Medulla oblongata (tissue), 1 donor: ENCODE measurements at regions not wholly inside any gene's neighbourhood (a gene's known extent, or its start where the extent isn't known, plus 50 kb on each side); places are given as distances from the start of the nearest gene placed in this dataset.
"Not testable (repeated sequence)": the region's sequence is repeated elsewhere in the genome, so short reads cannot be mapped to it uniquely, and the experiment has no call there.

Experiments
- DNase-seq: peaks from one replicate; pipeline ENCODE4 v3.0.0-alpha.2; 2015; ENCODE audit errors: extremely low spot score

DNA sequence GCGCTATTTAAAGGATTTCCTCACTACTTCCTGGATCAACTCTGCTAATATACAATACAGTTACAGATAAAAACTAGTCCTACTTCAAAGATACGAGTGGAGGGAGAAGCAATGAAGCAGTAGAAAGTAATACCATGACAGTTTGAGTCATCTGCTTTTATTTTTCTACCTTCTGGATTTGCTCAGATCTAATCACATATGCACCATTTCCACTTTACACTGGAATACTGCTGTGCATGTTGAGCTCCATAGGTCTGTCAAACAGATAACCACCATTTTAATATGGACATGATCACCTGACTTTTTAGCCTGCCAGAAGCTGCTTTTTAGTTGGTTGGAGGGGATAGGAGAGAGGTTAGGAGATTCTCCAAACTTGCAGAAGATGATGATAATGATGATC lies 92.5 kb downstream of the MMUT start:
- DNase-seq, result no peak

DNA sequence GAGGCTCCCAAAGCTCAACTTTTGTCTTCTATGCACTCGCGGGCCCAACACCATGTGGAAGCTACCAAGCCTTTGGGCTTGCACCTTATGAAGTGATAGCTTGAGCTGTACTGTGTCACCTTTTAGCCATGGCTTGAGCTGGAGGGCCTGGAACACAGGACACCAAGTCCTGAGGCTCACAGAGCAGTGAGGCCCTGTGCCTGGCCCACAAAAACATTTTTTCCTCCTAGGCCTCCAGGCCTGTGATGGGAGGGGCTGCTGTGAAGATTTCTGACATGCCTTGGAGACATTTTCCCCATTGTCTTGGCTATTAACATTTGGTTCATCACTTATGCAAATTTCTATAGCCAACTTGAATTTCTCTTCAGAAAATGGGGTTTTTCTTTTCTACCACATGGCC lies 96.5 kb downstream of the MMUT start:
- DNase-seq, result no peak

DNA sequence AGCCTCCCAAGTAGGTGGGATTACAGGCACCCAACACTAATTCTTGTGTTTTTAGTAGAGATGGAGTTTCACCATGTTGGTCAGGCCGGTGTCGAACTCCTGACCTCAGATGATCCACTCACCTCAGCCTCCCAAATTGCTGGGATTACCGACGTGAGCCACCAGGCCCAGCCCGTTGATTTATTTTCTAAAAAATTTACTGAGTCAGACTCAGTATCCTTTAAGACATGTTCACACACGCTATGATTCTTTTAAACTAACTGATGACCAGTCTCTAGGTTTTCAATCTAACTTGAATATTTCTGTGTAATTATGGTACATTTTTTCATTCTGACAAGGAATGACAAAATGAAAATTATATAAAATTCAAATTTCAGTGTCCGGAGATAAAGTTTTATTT lies 114.5 kb downstream of the MMUT start:
- DNase-seq, result no peak

DNA sequence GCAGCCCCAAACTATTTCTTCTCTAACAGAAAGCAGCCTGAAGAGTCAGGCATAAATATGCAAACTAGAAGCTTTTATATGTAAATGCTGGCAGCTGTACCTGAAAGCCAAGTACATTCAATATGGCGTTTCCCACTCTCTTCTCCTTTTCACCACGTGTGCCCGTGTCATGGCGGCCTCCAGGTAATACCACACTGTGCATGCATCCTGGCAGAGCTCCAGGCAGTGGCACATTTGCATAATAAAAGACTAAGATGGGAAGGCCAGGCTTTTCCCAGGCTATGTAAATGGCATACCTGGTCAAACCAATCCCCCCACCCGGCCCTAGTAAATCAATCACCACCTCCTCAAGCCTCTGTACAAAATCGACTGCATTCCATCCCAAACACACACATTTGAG lies 120.6 kb downstream of the MMUT start:
- DNase-seq, result no peak

DNA sequence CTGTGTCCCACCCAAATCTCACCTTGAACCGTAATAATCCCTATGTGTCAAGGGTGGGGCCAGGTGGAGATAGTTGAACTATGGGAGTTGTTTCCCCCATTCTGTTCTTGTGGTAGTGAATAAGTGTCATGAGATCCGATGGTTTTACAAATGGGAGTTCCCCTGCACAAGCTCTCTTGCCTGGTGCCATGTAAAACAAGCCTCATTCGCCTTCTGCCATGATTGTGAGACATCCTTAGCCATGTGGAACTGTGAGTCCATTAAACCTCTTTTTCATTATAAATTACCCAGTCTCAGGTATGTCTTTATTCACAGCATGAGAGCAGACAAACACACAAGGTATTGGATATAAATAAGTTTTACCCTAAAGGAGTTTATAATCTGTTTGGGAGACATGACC lies 121.2 kb downstream of the MMUT start:
- DNase-seq, result no peak

DNA sequence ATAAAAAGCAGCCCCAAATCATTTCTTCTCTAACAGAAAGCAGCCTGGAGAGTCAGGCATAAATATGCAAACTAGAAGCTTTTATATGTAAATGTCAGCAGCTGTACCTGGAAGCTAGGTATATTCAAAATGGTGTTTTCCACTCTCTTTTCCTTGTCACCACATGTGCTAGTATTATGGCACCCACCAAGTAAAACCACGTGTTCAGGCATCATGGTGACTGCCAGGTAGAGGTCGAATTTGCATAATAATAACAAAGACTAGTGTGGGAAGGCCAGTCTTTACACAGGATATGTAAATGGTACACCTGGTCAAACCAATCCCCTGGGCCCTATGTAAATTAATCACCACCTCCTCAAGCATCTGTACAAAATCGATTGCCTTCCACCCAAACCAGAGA lies 124.0 kb downstream of the MMUT start:
- DNase-seq, result no peak

DNA sequence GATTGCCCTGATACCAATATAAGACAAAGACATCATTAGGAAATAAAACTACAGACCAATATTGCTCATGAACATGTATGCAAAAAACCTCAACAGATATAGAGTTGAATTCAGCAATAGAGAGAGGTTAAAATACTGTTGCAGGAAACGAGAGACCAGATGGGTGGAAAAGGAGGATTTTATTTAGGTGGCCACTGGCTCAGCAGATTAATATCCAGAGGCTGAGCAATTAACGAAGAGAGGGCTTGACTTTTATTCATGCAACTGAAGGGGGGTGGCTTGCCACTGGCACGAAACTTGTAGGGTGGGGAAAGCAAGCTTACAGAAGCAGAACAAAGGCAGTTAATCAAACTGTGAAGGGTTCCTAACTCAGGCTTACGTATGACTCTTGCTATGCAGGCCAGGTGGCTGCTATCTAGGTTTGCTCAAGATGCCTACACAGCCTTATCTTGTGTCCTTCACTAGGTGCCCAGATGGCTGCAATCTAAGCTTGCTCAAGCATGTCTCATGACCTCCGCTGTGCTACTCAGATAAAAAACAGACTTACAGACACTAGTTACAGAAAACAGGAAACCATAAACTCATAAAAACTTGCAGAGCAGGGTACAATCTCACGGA lies 126.4 kb downstream of the MMUT start:
- DNase-seq, result no peak

DNA sequence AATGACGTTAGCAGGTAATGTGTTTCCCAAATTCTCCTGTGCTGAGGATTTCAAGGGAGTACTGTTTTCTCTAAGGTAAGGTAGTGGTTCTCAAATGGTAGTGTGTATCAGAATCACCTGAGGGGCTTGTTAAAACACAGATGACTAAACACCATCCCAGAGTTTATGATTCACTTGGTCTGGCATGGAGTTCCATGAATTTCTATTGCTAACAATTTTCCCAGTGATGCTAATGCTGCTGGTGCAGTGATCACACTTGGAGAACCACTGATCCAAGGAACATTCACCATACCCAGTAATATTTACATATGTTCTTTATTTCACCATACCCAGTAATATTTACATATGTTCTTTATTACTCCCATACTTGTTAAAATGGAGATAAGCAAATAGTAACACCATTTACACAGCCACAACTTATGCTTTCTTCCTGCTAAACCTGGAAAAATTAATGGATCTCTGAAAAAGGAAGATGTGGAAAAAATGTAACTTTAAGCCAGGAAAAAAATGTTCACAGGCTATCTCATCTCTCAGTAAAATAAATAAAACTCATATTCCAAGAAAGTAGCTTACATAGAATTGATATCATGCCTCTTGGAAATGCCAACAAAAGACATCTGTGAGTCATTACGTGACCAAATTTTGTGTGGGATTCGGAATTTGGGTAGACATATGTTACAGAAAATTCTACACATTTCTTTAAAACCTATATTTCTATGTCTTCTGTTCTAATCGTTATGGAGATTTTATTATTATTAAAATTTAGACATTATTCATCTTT lies 129.5 kb downstream of the MMUT start:
- no peak for DNase-seq

DNA sequence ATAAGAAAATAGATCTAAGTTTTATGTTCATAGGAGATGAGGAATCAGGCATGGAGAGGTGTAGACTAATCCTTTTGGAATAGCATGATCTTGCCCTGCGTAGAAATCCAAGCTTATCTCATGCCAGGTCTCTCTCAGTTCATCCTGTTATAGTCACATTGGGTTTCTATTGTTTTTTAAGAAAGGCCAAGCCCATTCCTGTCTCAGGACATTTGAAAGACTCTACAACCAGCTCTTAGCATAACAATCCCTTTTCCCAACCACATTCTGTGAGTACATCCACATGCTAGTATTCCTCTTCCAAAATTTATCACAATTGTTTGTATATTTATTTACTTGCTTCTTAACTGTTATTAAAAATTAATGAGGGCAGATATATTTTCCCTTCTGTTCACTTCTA lies 130.3 kb downstream of the MMUT start:
- DNase-seq, result no peak

DNA sequence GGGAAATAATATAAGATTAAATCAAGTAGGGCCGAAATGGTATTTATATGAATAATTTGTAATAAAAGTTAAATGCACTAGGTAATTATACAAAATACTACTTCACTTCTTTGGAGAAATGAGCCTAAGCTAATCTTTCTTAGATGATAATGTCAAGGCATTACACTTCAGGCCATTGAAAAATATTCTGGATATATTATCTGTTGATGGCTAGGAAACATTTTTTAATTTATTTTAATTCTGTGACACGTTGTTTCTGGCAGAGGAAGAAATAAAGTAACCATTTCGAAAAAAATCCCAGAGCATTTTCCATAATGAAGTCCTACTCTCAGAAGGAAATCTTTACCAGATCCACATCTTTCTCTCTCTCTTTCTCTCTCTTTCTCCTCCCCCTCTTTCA lies 133.9 kb downstream of the MMUT start:
- DNase-seq, result no peak

DNA sequence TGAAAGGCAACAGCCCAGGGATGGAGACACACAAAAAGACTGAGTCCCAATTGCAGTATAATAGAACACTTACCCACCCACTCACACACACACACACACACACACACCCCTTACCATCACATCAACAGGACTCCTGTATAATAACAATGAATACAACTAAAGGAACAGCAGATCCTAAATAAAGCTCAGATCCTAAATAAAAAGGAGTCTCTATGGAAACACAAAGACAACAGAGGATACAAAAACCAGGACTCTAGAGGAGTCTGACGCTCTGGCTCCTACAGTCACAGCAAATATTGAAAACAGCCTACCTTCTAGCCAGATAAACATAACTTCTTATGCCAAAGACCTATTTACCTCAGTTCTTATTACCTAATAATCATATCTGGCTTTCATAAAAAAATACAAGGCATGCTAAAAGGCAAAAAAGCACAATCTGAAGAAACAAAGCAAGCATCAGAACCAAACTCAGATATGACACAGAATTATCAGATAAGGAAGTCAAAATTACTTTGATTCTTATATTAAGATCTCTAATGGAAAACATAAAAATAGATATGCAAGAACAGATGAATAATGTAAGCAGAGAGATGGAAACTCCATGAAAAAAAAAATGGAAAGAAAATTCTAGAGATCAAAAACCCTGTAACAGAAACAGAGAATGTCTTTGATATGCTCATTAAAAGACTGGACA lies 134.9 kb downstream of the MMUT start:
- DNase-seq, result no peak

DNA sequence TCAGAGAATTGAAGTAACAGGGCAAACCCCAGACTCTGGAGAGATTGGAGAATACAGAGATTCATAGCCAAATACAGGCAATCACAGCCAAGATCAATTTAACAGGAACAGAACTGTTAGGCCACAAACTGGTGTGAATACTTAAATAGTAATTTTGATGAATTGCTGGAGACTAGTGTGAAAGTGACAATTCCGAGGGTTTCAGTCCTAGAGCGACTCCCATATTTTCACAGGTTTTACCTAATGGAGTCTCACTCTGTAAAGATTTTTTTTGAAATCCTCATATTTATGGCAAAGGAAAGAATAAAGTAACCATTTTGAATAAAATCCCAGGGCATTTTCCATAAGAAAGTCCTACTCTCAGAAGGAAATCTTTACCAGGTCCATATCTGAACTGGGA lies 135.5 kb downstream of the MMUT start:
- DNase-seq, result no peak

DNA sequence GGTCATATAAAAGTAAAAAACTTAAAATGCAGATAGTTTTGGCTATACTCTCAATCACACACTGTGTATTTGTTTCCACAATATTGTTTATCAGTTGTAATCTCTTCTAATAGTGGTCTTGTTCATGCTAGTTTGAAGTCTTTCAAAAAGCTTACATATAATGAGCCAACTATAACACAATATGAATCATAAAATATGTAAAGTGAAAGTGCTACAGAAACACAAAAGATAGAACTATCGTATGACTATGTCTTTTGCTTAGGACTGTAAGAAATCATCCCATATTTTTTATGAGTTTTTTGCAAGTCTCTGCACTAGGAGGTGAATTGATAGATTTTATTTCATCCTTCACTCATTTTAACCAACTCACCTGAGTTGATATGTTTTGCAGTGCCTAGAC lies 136.0 kb downstream of the MMUT start:
- DNase-seq, result no peak

DNA sequence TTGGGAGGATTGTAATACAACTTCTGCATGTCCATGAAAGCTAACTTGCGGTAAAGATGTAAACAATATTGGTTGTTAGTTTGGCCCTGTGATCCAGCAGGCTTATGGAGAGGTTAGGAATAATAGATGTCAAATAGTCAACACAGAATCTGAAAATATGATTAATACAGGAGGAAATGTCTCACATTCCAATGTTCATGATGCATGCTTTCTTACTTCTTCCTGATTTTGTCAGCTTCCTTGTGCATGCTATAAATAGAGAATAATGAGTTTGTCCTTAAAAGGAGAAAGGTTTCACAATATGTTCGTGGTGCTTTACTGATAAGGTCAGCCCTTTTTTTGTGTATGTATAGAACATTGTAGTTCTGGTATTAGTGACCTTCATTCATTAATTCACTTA lies 136.7 kb downstream of the MMUT start:
- DNase-seq, result no peak

DNA sequence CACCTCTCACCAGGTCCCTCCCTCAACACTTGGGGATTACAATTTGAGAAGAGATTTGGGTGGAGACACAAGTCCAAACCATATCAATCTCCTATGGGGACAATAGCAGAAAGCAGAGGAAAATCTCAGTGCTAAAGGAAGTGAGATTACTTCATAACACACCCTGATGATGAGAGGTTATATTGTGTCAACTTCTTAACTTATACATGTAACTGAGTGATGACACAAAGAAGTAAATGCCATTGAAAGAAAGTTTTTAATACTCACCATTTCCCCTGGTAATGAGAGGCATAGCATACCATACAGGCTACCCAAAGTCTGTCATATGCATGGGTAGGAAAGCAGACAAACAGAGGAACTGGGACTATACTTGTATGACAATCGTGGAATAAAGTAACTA lies 137.2 kb downstream of the MMUT start:
- no peak for DNase-seq

DNA sequence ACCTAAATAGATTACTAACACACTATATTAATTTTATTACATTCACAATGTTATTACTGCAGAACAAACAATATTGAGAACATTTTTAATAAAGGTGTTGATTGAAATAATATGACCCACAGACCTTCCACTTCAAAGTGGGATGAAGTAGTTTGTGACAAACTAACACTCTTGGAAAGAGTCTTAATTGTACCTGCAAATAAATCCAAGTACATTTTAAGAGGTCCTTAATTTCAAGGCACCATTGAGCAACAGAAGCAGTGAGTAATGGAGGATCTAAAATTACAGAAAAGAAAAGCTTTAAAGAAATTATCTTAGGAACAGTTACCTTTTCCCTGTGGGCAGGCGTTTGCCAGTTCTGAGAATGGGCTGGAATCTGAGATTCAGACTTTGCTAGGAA lies 140.2 kb downstream of the MMUT start:
- no peak for DNase-seq

DNA sequence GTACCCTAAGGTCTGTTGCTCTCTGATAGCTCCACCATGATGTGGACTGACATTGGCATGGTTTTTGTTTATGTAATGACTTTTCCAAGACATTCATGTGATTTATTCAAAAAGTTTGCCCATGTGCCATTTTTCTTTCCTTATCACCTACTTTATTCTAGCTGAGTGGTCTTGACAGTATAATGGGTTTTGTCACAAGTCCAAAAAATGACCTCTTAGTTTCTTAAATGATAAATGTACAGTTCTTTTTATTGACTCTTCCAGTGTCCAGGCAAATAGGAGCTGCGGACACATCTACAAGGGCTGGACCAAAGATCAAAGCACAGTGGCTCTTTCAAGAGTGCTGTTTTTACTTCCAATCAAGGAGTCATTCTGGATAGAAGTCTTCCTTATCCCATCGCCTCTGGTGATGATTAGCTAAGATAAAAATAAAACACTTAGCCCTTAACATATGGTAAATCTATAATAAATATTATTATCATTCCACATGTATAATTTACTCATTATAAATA lies 141.4 kb downstream of the MMUT start:
- no peak for DNase-seq

DNA sequence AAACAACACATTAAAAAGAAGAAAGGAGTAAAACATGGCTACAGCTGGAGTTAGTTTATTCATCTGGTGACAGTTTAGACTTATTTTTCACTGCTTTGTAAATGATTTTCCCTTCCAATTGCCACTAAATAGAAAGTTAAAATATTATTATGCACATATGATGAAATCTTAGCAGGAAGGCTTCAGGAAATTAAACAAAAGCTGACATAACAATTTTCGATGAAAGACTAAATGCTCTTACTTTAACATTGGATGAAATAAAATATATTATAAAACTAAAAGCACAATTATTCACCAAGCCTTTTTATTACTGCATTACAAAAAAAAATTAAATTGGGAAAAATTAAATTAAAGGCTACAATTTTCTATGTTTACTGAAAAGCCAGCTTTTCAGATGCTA lies 158.0 kb downstream of the MMUT start:
- no peak for DNase-seq

DNA sequence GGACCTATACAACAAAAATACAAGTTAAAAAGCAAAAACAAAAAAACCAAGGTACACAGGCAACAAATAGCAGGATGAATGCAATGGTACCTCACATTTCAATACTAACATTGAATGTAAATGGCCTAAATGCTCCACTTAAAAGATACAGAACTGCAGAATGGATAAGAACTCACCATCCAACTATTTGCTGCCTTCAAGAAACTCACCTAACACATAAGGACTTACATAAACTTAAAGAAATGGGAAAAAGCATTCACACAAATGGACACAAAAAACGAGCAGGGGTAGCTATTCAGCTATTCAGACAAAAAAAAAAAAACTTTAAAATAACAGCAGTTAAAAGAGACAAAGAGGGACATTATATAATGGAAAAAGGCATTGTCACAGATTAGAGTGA lies 158.7 kb downstream of the MMUT start:
- not testable (repeated sequence) for DNase-seq

DNA sequence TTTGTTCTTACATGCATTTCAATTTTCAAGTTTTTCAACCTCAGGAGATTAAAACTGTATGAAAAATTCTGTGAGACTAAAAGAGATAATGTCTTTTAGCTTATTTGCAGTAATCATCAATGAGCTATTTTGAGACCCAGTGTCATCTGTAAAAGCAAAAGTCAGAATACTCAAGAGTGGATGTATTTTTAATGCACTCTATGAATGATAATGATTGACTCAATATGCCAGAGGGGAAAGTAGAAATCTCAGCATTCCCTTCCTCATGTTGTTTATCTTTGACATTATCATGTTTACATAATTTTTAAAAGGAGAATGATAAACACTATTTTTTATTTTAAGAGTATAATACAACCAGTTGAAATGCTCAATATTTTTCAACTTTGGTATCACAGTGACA lies 162.1 kb downstream of the MMUT start:
- no peak for DNase-seq

DNA sequence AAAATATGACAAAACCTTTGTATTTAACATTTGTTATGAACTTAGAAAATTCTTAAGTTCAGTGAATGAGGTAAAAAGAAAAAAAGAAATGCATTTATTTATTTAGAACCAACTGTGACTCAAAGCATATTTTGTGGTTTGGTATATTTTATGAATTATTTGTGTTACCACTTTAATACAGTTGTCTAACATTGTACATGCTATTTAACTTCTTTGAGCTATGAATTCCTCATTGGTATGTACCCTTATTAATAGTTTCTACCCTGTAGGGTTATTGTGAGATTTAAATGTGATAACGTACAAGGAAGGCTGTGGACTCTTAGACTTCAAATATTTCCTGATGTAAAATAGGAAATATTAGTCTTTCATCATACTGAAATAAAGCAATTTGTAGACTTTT lies 162.6 kb downstream of the MMUT start:
- no peak for DNase-seq

DNA sequence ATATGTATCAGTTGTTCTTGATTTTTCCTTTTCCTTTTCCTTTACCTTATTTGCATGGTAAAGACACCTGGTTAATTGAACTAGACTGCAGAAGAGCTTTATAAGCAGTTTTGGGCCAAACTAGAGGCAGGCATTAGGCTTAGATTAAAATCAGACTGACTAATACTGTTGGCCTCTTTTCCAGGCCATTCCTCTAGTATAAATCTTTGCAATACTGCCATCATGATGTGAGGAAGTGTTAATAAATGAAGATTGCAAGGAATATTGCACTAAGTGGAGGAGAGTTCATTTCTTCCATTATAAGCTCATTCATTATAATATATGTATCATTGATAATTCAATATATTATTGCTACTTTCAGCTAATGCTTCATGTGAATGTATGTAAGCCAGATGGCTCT lies 163.8 kb downstream of the MMUT start:
- no peak for DNase-seq

DNA sequence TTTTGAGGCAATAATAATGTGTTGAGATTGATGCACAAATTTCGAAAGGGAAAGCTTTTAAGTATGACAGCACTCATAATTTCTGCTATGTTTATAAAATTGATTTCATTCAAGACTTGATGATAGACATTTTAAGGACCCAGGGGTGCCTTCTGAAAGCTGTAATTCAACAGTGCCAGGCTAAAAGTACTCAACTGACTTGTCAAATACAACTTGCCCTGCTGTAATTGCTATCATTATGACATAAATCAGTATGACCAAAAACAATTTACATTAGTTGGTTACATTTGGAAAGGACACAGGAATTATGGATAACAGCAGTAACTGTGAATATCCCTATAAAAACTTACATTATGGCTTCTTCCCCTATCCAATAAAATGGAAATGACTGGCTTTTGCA lies 178.9 kb downstream of the MMUT start:
- DNase-seq, result no peak
